GM19324 (cell line): ENCODE measurements at regions not wholly inside any gene's neighbourhood (a gene's known extent, or its start where the extent isn't known, plus 50 kb on each side); places are given as distances from the start of the nearest gene placed in this dataset.

Experiments
- ATAC-seq: cut with Tn5 transposase; IDR thresholded peaks from one replicate; pipeline ENCODE4 v1.9.1; 2021; ENCODE audit warnings: mild to moderate bottlenecking, moderate library complexity; ENCODE audit not compliant: unreplicated experiment, low FRiP score

GRCh38 chr9:23120630-23121029 is 674.0 kb downstream of the DMRTA1 start:
- ATAC-seq = no peak

- no peak for ATAC-seq
Measured at GRCh38 chr9:23123048-23123632, 676.5 kb downstream of the DMRTA1 start.

DNA sequence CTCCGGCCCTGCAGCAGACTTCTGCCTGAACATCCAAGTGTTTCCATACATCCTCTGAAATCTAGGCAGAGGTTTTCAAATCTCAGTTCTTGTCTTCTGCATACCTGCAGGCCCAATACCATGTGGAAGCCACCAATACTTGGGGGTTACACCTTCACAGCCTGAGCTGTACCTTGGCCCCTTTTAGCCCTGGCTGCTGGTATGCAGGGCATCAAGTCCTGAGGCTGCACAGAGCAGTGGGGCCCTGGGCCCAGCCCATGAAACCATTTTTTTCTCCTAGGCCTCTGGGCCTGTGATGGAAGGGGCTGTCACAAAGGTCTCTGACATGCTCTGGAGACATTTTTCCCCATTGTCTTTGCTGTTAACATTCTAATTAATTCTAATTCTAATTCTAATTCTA is 680.6 kb downstream of the ELAVL2 start:
- no peak for ATAC-seq

DNA sequence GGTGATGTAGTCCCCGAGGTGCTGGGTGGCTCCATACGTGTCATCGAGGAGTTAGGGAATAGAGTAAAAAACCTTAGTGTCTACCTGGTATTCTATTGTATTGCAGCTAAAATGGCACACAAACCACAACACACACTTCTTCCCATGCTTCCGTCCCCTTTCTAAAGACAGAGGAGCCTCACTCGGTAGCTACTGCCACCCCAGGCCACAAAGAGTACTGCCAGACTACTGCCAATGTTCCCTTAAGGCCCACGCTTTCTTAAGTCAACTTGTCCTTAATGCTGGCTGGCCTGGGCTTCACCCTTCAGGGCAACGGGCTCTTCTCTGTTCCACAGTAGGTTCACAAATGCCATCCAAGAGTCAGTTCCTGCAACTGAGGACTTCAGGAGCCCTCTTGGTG is 673.0 kb downstream of the ELAVL2 start:
- ATAC-seq = no peak

GRCh38 chr9:23160491-23160890 is 665.5 kb downstream of the ELAVL2 start:
- ATAC-seq = no peak

DNA sequence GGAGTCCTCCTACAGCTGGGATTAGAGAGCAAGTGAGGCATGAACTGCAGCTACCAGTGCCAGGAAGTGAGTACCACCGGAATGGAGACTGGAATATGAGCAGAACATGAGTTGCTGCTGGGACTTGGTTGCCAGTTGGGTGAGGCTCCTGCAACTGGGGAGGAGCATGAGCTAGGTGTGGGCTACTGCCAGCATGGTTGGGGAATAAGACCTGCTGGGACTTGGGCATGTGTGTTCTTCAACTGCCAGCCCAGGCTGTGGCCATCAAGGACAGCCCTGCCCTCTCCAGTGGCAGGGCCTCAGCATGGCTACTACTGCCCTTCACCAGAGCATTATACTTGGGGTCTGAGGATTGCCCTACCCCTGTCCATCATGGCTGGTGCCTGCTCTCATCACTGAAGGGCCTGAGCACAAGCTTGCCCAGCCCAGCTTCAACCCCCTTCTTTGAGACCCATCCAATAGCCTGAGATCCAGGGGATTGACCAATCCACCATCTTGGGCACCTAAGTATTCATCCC is 665.0 kb downstream of the ELAVL2 start:
- no peak for ATAC-seq

GRCh38 chr9:23162789-23163188 is 663.3 kb downstream of the ELAVL2 start:
- no peak for ATAC-seq

DNA sequence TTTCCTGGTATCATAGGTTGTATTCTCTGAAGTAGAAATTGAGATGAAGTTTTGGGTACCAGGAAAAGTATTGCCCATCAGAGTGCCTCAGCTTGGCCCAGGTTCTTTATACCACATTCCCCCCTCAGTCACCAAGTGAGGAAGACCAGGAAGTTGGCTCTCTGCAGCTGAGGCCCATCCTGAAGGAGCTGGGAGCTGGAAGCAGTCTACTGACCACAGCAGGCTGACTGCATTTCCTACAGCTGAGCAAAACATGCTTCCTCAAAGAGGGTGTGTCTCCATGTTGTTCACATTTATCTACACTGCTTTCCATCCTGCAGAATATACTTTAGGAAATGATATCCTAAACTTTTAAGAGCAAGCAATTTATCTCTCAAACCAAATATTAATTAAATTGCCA is 654.6 kb downstream of the ELAVL2 start:
- no peak for ATAC-seq

DNA sequence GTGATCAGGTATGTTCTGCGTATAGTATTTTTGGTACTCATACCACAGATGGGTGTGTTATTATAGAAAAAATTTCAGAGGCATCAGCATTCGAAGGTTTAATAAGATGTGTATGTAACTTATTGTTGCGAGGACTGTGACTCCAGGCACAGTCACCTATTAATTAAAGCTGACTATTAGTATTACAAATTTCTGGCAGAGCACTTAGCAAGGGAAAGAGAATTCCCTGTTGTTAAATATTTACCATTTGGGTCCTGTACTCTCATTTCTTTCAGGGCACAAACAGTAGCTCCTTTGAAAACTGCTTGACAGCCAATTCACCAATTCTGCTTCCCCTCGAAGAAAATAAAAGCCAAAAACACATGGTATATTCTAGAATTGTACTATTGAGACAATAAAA is 653.8 kb downstream of the ELAVL2 start:
- no peak for ATAC-seq

GRCh38 chr9:23172979-23173637 is 652.9 kb downstream of the ELAVL2 start:
- no peak for ATAC-seq

DNA sequence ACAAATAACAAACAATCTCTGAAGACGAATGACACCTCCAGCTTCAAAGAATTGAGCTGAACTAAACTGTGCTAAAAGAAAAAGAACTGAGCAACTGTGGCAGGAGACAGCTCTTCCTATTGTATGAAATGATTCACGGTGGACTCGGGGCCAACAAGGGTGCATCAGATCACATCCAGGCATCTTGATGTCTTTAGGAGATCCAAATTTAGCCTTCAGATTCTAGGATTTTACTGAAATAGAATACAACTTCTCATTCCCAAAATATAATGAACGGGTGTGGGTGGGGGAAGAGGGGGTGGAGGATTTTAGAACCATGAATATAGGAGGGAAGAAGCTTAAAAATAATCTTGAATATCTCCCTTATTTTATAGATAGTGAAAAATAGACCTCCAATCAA is 631.8 kb downstream of the ELAVL2 start:
- ATAC-seq = no peak

DNA sequence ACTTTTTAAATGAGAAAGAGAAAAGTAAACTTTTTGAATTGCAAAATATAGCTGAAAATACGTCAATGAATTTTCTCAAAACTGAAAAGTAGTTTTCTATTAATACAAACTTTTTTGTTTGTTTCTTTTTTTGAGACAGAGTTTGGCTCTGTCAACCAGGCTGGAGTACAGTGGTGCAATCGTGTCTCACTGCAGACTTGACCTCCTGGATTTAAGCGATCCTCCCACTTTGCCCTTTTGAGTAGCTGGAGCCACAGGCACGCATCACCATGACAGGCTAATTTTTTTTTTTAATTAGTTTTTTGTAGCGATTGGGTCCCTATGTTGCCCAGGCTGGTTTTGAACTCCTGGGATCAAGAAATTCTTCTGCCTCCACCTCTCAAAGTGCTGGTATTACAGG is 610.4 kb downstream of the ELAVL2 start:
- ATAC-seq = no peak

GRCh38 chr9:23219471-23219870 is 606.6 kb downstream of the ELAVL2 start:
- no peak for ATAC-seq

- no peak for ATAC-seq
Measured at GRCh38 chr9:23220171-23220570, 605.9 kb downstream of the ELAVL2 start.

GRCh38 chr9:23220957-23221356 is 605.1 kb downstream of the ELAVL2 start:
- ATAC-seq = no peak

DNA sequence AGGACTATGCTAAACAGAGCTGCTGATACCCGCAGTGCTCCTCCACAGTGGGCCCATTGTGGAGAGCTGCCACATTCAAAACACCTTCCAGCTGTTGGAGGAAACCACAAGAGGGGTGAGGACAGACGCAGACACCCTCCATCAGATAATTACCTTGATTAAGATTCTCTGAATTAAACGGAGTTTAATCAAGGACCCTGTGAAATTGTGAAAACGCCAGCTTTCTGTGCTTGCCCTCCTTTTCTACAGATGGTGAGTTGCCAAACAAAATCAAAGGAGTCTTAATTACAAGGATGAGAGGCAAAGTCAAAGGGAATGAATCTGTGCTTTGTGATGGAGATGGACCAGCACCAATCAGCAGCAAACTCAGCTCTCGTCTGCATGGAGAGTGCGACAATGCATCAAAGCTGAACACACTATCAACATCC is 596.1 kb downstream of the ELAVL2 start:
- no peak for ATAC-seq

GRCh38 chr9:23232831-23233230 is 593.2 kb downstream of the ELAVL2 start:
- no peak for ATAC-seq

DNA sequence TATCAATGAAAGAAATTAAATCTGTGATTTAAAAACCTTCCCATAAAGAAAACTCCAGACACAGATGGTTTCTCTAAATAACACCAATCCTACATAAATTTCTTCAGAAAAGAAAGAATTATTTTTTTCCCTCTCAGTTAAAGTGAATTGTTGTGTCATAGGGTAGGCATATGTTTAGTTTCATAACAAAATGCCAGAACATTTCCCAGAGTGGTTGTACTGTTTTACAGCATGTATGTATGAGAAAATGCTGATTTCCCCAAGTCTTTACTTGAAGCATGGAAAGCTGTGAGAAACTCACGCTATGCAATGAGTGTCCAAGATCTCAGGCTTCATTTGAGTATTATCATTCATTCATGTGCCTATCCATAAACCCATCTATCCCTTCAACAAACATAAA is 582.5 kb downstream of the ELAVL2 start:
- no peak for ATAC-seq

DNA sequence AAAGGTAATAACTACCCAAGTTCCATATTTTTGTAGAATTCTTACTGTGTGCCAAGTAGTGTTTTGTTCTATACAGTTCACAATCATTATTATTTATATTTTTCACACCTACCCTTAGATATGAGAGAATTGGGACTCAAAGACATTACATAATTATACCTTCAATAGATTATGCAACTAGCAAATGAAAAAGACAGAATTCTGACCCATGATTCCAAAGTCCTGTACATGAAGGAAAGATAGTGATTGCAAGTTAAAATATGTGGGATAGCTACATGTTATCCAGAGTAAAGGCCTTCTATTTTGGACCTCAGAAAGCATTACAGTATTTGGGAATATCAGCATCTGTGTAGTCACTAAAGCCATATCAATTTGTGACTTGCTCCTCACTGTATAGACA is 581.0 kb downstream of the ELAVL2 start:
- no peak for ATAC-seq

DNA sequence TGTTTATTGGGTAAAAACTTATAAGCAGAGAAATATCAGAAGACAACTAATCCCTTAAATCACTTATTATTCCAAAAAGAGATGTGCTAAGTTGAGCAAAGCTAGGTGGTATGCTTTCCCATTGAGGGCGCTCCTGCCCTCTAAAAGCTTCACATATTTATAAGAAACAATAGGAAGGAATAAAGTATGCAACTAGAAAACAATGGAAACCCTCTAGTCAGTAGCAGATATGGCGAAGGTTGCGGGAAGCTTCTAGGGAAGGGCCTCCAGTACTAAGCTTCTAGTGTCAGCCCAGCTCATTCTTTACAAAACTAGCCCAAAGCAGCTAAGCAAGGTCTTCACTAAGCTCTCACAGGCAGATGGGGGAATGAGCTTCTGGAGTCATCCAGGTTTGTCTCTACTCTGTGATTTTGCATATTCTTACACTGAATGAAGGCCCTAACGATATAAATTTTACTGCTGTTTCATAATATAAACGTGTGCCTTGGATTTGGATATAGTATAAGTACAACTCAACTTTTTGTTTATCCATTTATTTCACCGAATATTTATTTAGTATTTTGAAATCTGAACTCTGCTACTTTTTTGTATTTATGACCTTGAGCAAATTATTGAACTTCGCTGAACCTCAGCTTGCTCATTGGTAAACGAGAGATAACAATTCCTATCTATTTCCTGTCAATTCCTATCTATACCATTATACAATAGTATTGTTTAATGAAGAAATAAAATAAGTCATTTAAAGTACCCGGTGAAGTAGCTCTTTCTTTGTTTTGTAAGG is 571.4 kb downstream of the ELAVL2 start:
- ATAC-seq = no peak

- ATAC-seq = no peak
Measured at GRCh38 chr9:23255346-23255745, 570.7 kb downstream of the ELAVL2 start.

DNA sequence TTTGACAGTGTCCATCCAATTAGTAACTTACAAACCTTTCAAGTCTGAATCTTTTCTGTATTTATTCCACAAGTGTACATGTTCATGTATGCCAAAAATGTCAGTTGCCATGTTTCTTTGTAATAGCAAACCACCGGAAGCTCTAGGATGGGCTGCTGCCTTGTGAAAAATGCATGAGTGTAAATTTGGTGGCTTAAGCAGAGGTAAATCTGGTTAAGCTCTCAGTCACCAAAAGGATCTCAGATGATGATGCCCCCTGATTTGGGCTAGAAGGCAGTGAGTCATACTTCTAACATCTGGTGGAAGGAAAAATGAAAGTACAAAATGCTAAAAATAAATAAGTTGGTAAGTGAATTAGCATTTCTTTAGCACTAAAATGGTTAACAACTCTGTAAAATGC is 567.5 kb downstream of the ELAVL2 start:
- no peak for ATAC-seq
